ENCODE measurements at regions not wholly inside any gene's neighbourhood (a gene's known extent, or its start where the extent isn't known, plus 50 kb on each side); places are given as distances from the start of the nearest gene placed in this dataset.

DNA sequence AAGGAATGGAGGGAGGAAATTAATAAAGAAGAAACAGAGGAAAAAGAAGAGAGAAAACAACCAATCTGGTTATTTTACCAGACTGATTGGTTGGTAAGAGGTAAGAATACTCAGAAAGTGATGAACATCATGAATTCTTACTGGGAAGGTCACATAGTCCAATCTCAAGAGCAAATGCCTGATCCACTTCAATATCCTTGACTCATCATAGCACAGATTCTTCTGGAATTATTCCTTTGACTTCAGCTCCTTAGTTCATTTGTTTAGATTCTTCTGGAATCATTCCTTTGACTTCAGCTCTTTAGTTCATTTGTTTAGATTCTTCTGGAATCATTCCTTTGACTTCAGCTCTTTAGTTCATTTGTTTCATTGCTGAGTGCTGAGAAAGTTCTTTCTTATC lies 2030.6 kb upstream of the CELF4 start:
- no peak for TF ChIP-seq POLR2A (IDR thresholded peaks at IDR 0.05)
- TF ChIP-seq CTCF (IDR thresholded peaks at IDR 0.05): no peak
